Cardiac fibroblast (primary cell): ENCODE measurements at regions not wholly inside any gene's neighbourhood (a gene's known extent, or its start where the extent isn't known, plus 50 kb on each side); places are given as distances from the start of the nearest gene placed in this dataset.

ENCODE experiments used
- DNase-seq, 2 donors: peaks; one replicate each; pipeline versions ENCODE4 v3.0.0 to v3.0.0-alpha.2; 2010; ENCODE audit warnings: low read depth in 2 of 2
- H3K4me3 ChIP-seq, 2 donors: replicated peaks in 1 of 2; 1 replicate in 1 of 2; 2 replicates in 1 of 2; pipeline ENCODE4 v1.5.1; 2011; ENCODE audit warnings: low read depth in 2 of 2, low read length in 2 of 2, mild to moderate bottlenecking in 2 of 2, moderate library complexity in 1 of 2
- TF ChIP-seq, protein P1 (sequence below): IDR thresholded peaks from one replicate; pipeline ENCODE4 v1.5.1; 2011; ENCODE audit warnings: low read depth, mild to moderate bottlenecking, low read length, inconsistent platforms

DNA sequence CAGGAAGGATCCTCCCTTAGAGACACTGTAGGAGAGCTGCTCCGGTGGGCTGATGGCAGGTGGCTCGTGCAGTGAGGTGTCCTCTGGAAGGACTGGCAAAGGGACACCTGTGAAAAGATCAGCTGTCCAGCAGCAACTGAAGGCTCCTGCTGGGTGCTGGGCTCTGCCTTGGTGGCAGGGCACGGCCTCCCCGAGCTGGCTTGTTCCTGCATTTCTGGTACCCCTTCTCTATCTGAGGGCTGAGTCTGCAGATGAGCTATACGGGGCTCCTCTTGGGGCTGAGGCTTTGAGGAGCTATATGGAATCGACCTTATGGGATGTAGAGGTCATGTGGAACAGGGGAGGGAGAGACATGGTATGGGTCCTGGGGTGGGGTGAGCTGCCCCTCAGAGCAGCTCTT is 875.8 kb downstream of the BRD1 start:
- TF ChIP-seq, protein P1, sequence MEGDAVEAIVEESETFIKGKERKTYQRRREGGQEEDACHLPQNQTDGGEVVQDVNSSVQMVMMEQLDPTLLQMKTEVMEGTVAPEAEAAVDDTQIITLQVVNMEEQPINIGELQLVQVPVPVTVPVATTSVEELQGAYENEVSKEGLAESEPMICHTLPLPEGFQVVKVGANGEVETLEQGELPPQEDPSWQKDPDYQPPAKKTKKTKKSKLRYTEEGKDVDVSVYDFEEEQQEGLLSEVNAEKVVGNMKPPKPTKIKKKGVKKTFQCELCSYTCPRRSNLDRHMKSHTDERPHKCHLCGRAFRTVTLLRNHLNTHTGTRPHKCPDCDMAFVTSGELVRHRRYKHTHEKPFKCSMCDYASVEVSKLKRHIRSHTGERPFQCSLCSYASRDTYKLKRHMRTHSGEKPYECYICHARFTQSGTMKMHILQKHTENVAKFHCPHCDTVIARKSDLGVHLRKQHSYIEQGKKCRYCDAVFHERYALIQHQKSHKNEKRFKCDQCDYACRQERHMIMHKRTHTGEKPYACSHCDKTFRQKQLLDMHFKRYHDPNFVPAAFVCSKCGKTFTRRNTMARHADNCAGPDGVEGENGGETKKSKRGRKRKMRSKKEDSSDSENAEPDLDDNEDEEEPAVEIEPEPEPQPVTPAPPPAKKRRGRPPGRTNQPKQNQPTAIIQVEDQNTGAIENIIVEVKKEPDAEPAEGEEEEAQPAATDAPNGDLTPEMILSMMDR = no peak
- no peak overlapping the region for H3K4me3 ChIP-seq
- no peak for DNase-seq

DNA sequence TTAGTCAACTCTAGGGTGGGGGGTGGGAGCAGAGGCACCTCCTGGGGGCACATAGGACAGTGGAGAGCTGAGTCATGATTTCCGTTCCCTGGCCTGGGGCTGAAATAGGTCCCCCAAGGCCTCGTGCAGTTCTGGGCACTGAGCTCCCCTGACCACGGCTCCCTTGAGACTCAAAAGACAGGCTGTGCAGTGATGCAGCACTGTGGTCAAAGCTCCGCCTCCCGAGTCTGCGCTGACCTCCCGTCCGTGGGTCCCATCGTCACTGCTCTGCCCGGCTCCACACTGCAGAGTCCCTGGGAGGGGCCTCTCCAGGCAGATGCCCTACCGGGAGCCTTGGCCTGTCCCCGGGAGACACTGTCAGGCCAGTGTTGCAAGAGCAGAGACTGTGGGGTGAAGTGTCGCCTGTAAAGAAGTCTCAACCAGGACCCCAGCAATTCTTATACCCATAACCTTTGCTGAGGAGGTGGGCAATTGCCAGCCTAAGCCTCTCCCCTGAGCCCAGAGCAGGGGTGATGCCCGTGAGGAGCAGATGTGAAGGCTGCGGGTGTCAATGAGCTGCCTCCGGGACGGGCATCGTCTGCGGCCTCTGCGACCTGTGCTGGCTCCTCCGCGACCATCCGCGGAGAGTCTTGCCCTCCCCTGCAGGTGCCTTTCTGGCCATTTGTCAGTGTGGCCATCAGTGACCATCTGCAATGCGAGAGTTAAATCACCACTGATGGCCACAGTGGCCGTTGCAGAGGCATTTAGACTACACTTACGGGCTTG is 877.3 kb downstream of the BRD1 start:
- TF ChIP-seq, protein P1 = no peak
- no peak for DNase-seq
- H3K4me3 ChIP-seq = no peak overlapping the region

DNA sequence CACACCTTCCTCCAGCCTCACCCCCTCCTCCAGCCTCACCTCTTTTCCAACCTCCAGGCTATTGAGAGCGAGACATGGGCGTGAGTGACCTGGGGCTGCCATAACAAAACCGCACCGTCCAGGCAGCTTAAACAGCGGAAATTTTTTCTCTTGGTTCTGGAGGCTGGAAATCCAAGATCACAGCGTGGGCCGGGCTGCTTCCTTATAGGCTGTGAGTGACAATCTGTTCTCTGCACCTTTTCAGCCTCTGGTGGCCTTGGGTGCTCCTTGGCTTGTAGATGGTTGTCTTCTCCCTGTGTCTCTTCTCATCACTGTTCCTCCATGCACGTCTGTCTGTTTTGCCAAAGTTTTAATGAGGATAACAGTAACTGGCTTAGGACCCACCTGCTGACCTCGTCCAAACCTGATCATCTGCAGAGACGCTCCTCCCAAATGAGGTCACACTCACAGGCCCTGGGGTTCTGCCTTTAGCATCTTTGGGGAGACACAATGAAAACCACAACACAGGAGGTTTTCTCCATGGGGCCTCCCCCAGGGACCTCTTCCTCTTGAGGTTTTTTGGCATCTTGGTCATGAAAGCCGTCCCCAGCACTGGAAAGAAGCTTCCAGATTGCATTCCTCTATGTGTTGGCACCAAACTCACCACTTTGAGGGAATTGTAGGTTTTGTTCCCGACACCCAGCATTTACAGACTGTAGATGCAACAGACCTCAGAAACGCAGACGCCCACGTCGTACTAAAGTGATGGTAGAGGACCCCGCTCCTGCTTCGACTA is 878.1 kb downstream of the BRD1 start:
- TF ChIP-seq, protein P1 = no peak
- no peak overlapping the region for H3K4me3 ChIP-seq
- no peak for DNase-seq

DNA sequence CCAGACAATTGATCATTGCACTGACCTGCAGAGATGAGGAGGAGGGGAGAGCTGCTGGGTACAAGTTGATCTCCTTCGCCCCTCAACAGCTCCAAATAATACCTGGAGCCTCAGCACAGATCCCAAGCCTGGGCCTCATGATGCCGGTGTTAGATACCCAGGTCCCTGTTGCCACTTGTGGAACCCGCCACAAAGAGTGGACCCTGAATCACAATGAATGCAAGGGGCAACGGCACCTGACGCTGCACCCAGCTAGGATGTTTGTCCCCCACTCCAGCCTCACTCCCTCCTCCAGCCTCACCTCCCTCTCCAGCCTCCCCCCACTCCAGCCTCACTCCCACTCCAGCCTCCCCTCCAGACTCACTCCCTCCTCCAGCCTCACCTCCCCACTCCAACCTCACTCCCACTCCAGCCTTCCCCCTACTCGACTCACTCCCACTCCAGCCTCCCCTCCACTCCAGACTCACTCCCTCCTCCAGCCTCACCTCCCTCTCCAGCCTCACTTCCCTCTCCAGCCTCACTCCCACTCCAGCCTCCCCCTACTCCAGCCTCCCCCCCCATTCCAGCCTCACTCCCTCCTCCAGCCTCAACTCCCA is 879.0 kb downstream of the BRD1 start:
- H3K4me3 ChIP-seq = no peak overlapping the region
- DNase-seq = no peak
- TF ChIP-seq, protein P1 = no peak

DNA sequence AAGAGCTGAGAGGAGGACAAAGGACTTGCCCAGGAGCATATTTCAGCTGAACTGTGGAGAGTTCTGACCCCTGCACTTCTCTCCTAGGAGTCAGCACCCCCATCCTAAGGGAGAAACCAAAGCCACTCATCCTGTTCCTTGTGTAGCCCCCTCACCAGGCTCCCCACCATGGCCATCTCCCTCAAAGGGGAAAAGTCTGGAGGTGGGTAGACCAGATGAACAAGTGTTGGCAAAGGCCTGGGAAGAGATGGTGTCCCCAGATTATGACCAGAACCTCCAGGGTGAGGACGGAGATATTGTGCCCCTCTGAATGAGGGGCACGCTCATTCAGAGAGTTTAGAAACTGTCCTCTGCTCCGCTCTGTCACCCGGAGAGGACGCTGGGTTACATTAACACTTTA is 880.0 kb downstream of the BRD1 start:
- TF ChIP-seq, protein P1 = no peak
- no peak overlapping the region for H3K4me3 ChIP-seq
- DNase-seq = no peak

DNA sequence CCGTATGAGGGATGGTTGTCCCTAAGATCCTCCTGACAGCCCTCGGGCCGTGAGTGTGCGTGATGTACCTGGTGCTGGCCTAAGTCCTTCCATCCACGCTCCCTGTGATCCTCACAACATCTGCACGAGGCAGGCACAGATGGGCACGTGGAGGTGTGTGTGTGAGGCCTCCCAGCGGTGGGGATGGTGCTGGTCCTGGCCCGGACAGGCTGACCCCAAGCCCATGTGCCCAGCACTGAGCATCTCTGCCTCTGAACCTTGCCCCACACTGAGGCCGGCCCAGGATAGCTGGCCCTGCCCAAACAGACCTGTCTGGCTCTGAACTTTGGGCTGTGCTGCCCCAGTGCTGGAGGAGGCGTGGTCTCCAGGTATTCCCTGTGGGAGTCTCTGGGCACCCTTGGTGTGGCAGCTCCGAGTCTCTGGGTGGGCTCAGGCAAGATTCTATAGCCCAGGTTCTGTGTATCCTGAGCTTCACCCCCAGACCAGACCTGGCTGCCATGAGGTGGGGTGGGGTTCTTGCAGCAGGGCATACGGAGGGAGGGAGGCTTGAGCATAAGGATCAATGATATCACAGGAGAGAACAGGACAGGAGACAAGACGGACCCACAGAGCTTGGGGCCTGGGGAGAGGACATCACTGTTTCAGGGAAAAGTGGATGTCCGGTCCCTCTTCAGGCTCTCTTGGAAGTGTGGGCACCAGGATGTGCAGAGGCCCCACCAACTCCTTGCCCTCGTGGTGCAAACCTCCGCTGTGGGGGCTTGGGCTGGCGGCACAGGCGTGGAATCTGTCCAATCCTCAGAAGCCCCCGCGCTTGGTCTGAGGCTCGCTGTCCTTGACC is 881.8 kb downstream of the BRD1 start:
- TF ChIP-seq, protein P1 = no peak
- H3K4me3 ChIP-seq = no peak overlapping the region
- DNase-seq = no peak
